GM18873 (cell line): ENCODE measurements at regions not wholly inside any gene's neighbourhood (a gene's known extent, or its start where the extent isn't known, plus 50 kb on each side); places are given as distances from the start of the nearest gene placed in this dataset.
"Not testable (repeated sequence)": the region's sequence is repeated elsewhere in the genome, so short reads cannot be mapped to it uniquely, and the experiment has no call there.

Experiments used
- ATAC-seq: cut with Tn5 transposase; IDR thresholded peaks from one replicate; pipeline ENCODE4 v1.9.1; 2021; ENCODE audit warnings: mild to moderate bottlenecking, moderate library complexity, moderate number of reproducible peaks; ENCODE audit not compliant: unreplicated experiment, low FRiP score

- no peak for ATAC-seq
Observed at GRCh38 chr9:21533597-21533996, 51.5 kb upstream of the IFNE start.

- no peak for ATAC-seq
Observed at GRCh38 chr9:21535396-21535795, 53.3 kb upstream of the IFNE start.

- ATAC-seq: no peak
Observed at GRCh38 chr9:21542787-21543186, 60.7 kb upstream of the IFNE start.

GRCh38 chr9:21543187-21543586 lies 61.1 kb upstream of the IFNE start:
- ATAC-seq: no peak

DNA sequence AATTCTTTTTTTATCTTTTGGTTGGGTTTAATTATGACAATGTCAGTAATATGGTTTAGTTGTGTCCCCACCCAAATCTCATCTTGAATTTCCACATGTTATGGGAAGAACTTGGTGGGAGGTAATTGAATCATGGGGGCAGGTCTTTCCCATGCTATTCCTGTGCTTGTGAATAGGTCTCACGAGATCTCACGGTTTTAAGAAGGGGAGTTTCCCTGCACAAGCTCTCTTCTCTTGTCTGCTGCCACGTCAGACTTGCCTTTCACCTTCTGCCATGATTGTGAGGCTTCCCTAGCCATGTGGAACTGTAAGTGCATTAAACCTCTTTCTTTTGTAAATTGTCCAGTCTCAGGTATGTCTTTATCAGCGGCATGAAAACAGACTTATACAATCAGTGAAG lies 61.7 kb upstream of the IFNE start:
- not testable (repeated sequence) for ATAC-seq

GRCh38 chr9:21546949-21547348 lies 64.8 kb upstream of the IFNE start:
- no peak for ATAC-seq

DNA sequence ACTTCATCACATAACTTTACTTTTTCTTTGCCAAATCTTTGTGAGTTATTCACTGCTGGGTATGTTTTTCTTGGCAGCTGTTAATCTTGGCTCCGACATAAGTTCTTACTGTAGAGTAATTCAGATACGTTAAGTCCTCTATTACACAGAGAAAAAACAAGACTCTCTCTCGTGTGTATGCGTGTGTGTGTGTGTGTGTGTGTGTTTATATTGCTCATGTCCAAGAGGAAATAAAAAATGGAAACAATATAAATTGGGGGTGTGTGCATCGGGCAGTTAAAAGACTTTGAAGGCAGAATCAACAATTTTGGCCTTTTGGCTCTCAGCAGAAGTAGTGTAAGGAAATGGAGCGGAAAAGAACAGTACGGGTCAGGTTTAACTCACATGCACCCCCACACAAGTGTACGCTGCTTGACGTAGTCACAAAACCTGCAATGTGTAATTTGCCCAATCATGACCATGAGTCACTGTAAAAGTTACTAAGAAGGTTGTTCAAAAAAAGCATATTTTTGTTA lies 67.2 kb upstream of the IFNE start:
- ATAC-seq: no peak

DNA sequence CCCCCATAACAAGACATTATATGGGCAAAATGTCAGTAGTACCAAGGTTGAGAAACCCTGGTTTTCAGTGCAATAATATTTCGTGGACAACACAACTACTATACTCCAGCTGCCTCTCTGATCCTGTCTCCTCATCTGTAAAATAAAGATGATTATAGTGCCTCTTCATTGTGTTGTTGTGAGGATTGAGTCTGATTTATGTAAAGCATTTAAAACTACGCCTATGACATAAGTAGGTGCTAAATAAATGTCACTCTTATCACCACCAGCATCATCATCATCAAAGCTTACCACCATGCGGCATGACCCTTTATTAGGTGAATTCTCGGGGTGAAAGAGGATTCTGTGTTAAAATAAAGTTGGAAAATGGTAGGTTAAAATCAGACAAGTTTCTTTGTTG lies 67.8 kb upstream of the IFNE start:
- no peak for ATAC-seq

DNA sequence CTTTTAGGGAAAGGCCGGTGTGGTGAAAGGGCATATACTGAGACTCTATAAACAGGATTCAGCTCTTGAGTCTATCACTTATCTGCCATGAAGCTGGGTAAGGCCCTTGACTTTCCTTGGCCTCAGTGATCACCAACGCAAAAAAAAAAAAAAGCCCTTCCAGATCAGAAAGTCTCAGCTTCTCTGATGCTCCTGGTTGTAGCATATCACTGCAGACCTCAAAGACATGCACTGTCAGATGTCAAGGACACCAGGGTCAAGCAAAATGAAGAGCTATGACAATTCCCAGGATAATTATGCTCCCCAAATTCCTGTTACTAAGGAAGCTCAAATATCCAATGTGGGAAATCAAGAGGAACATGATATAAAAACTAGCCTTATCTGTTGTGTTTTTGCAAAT lies 68.3 kb upstream of the IFNE start:
- ATAC-seq: no peak

GRCh38 chr9:21551401-21551800 lies 69.3 kb upstream of the IFNE start:
- no peak for ATAC-seq

DNA sequence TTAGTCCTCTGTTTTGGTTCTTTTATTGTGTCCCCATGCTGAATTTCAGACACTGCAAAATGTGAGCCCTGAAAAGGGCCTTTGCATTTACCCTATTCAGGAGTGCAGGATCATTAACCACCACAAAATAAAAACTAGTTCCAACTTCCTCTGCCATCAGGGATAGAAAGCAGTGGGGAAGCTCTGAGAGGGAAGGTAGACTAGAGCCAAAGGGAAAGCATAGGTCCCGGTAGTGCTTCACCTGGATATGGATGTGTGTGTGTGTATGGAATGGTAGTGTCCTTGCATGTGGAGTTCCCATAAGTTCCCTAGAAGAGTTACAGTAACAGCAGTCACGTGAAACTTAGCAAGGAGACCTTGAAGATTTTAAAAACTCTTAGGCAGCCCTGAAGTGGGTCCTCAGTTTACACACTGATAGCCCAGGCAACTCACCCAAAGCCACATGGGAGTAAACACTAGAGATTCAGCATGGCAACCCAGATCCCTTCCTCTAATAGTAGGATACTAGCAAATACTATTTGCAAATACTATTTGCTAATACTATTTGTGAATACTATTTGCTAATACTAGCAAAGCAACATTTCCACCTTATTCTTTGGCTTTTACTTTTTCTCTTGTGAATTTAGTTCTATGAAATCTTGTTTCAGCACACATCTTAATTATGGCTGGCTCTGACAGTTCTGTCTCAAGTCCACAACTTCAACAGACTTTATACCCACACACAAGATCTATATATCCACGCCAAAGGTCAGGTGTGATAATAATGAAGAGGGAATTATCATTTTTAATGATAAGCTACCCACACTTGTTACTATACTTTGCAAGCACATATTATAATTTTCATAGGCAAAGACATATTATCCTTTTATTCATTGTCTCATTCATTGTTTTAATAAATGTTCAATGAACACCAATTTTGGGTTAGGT lies 70.4 kb upstream of the IFNE start:
- ATAC-seq: no peak

GRCh38 chr9:21553441-21553840 lies 71.3 kb upstream of the IFNE start:
- ATAC-seq: no peak

DNA sequence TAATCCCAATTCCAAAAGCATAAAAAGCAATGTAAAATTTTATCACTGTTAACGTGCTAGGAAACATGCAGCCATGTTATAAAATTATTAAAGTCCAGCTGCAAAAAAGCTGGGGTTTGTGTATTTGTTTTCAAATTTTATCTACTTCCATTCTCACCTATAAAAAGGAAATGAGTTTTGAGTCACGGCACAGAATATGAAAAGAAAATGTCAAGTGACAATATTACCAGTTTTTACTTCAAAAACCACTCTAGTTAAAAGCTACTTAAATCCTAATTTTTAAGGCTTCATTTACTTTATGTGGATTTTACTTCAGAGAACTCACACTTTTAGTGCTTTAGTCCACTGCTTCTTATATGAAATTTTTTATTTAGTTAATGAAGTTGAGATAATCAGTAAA lies 72.7 kb upstream of the IFNE start:
- no peak for ATAC-seq

DNA sequence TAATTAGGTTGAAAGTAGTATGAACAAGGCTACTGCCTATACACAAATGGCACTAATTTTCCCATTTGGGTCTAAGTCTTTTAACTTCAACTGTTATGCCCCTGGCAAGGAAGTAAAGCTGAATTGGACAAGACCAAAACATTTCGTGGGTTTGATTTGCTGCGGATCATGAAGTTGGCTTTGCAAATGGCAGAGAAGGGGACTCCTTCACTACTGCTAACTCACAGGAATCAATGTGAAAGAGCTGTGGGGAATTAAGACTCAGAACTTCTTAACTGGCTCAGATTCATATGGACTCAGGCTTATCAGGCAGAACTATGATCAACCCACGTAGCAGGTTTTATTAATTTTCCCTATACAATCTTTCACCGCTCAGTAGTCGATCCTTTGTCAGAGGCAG lies 73.8 kb upstream of the IFNE start:
- no peak for ATAC-seq

- no peak for ATAC-seq
Observed at GRCh38 chr9:21556581-21557427, 74.7 kb upstream of the IFNE start.

DNA sequence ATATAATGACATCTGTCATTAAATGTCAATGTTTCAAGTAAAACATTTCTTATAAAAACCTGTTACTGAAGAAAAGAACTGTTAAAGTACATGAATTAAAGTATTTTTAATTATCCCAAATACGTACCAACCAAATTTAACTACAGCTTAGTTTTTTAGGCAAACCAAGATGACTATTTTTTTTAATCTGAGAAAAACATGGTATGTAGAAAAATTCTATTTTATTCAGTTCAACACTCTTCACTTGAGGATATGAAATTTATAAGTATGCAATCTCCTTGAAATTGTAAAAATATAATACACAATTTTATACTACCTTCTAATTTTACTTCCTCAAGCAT lies 75.3 kb upstream of the IFNE start:
- ATAC-seq: no peak

- ATAC-seq: no peak
Observed at GRCh38 chr9:21558079-21558478, 76.0 kb upstream of the IFNE start.

- no peak for ATAC-seq
Observed at GRCh38 chr9:21558615-21559401, 76.7 kb upstream of the IFNE start.

- ATAC-seq: no peak
Observed at GRCh38 chr9:21559402-21560280, 77.5 kb upstream of the IFNE start.

DNA sequence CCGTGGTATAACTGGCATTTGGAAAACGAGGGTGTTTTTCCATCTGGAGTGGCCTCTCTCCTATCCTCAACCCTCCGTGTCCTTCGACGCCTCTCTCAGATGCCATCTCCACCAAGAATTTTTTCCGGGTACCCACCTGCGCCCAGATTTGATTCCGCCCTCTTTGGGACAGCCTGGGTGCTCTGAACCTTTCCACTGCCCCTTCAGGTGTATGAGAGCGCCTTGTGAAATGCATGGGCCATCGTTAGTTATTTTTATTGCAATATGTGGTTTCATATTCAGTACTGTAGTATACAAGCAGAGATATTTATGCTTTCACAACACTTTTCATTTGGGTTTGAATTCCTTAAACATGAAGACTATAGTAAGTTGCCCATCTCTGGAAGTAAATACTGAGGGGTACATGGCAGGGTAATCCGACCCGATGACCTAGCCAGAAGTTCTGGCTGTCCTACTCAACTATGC lies 78.2 kb upstream of the IFNE start:
- ATAC-seq: no peak
